ENCODE measurements at regions not wholly inside any gene's neighbourhood (a gene's known extent, or its start where the extent isn't known, plus 50 kb on each side); places are given as distances from the start of the nearest gene placed in this dataset.

DNA sequence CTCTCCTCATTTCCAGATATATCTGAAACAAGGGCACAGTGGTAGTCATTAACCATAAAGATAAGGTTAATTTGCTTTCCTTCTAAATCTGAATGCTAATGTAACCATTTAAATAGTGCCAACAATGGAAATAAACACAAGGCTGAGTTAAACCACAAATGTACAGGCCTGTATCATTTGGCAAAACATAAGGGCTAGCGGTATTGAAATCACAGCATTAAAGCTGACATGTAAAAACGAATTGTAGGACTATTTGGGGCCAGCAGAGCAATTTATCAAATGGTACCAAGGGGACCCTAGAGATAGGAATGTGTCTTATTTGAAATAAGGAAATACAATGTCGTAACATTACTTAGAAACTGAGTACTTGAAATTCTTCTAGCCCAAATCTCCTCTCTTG is 247.5 kb upstream of the RPS23 start:
- TF ChIP-seq POLR2AphosphoS2 (IDR thresholded peaks at IDR 0.05; ENCODE audit: low read length) (no peak), EZH2 (IDR thresholded peaks at IDR 0.05; ENCODE audit: borderline replicate concordance, low read depth, low read length) (no peak), BRCA1 (IDR thresholded peaks at IDR 0.05) (no peak), BRCA1 (CRISPR knock-in tag; IDR thresholded peaks at IDR 0.05) (no peak), HMG20A (CRISPR knock-in tag; conservative IDR thresholded peaks at IDR 0.05) (no peak), NFE2L1 (tag; IDR thresholded peaks at IDR 0.05; ENCODE audit: borderline replicate concordance, low read depth) (no peak), SRF (CRISPR knock-in tag; IDR thresholded peaks at IDR 0.05) (no peak)
